ENCODE measurements at regions not wholly inside any gene's neighbourhood (a gene's known extent, or its start where the extent isn't known, plus 50 kb on each side); places are given as distances from the start of the nearest gene placed in this dataset.
"Not testable (repeated sequence)": the region's sequence is repeated elsewhere in the genome, so short reads cannot be mapped to it uniquely, and the experiment has no call there.

GRCh38 chr4:147286846-147287587 lies 193.9 kb upstream of the EDNRA start:
- Histone ChIP-seq H3K9me3 (no peaks in the 10 kb centered on the region), H3K4me3 (no peak overlapping the region), H3K4me1 (no peaks in the 10 kb centered on the region), H3K27me3 (no peaks in the 10 kb centered on the region), H3K27ac (no peak overlapping the region), H3K36me3 (no peaks in the 10 kb centered on the region)
- intact Hi-C loops (cut with DNase I) = no loop called here
- DNase-seq = no peak
- WGBS, 2 donors = 89 to 92% methylated on average over 6 of the region's 6 CpGs
- TF ChIP-seq, protein P1, sequence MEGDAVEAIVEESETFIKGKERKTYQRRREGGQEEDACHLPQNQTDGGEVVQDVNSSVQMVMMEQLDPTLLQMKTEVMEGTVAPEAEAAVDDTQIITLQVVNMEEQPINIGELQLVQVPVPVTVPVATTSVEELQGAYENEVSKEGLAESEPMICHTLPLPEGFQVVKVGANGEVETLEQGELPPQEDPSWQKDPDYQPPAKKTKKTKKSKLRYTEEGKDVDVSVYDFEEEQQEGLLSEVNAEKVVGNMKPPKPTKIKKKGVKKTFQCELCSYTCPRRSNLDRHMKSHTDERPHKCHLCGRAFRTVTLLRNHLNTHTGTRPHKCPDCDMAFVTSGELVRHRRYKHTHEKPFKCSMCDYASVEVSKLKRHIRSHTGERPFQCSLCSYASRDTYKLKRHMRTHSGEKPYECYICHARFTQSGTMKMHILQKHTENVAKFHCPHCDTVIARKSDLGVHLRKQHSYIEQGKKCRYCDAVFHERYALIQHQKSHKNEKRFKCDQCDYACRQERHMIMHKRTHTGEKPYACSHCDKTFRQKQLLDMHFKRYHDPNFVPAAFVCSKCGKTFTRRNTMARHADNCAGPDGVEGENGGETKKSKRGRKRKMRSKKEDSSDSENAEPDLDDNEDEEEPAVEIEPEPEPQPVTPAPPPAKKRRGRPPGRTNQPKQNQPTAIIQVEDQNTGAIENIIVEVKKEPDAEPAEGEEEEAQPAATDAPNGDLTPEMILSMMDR (IDR thresholded peaks at IDR 0.05) = no peak
- TF ChIP-seq POLR2AphosphoS5 (IDR thresholded peaks at IDR 0.05) (no peak), POLR2A (IDR thresholded peaks at IDR 0.05) (no peak), EP300 (IDR thresholded peaks at IDR 0.05) (no peak)

DNA sequence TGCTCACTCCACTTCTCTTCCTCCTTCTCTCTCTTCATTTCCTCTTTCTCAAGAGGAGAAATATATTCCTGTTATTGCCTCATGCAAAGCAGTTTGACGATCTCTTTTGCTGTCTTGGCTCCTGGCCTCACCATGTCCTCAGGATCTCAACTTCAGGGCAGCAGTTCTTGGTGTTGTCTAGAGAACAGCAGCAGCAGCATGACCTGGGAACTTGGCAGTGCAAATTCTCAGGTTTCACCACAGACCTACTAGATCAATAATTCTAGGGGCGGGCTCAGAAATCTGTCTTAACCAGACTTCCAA lies 193.4 kb upstream of the EDNRA start:
- Histone ChIP-seq H3K27ac (no peak overlapping the region), H3K4me1 (no peaks in the 10 kb centered on the region), H3K36me3 (no peaks in the 10 kb centered on the region), H3K27me3 (no peaks in the 10 kb centered on the region), H3K9me3 (no peaks in the 10 kb centered on the region), H3K4me3 (no peak overlapping the region)
- TF ChIP-seq EP300 (IDR thresholded peaks at IDR 0.05) (no peak), POLR2AphosphoS5 (IDR thresholded peaks at IDR 0.05) (no peak), POLR2A (IDR thresholded peaks at IDR 0.05) (no peak)
- TF ChIP-seq, protein P1 (IDR thresholded peaks at IDR 0.05) = no peak
- WGBS, 2 donors = 60 to 62% methylated on average over 2 of the region's 2 CpGs
- intact Hi-C loops (cut with DNase I) = no loop called here
- DNase-seq = no peak

- Histone ChIP-seq H3K36me3 (no peaks in the 10 kb centered on the region), H3K9me3 (no peaks in the 10 kb centered on the region), H3K27me3 (no peaks in the 10 kb centered on the region), H3K27ac (no peak overlapping the region), H3K4me3 (no peak overlapping the region), H3K4me1 (no peaks in the 10 kb centered on the region)
- DNase-seq = no peak
- WGBS, 2 donors = 96 to 97% methylated on average over 1 of the region's 1 CpG
- intact Hi-C loops (cut with DNase I) = no loop called here
- TF ChIP-seq POLR2AphosphoS5 (IDR thresholded peaks at IDR 0.05) = no peak
- TF ChIP-seq POLR2A (IDR thresholded peaks at IDR 0.05) = no peak
- TF ChIP-seq, protein P1 (IDR thresholded peaks at IDR 0.05) = no peak
Measured at GRCh38 chr4:147288512-147288911, 192.4 kb upstream of the EDNRA start.

DNA sequence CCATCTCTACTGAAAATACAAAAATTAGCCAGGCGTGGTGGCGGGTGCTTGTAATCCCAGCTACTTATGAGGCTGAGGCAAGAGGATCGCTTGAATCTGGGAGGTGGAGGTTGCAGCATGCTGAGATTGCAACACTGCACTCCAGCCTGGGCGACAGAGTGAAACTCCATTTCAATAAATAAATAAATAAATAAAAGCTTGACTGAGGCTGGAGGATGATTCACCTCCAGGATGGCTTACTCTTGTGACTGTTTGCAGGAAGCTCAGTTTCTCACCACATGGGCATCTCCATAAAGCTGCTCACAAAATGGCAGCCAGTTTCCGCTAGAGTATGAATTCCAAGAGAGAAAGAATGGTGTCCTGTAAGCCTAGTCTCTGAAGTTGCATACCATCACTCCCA lies 191.7 kb upstream of the EDNRA start:
- DNase-seq = no peak
- H3K27ac ChIP-seq = no peak overlapping the region
- intact Hi-C loops (cut with DNase I) = no loop called here
- H3K4me1 ChIP-seq = no peaks in the 10 kb centered on the region
- 94% methylated on average over 5 of the region's 5 CpGs for WGBS, 2 donors
- no peaks in the 10 kb centered on the region for H3K27me3 ChIP-seq
- no peak for TF ChIP-seq POLR2A (IDR thresholded peaks at IDR 0.05)
- no peak for TF ChIP-seq POLR2AphosphoS5 (IDR thresholded peaks at IDR 0.05)
- TF ChIP-seq, protein P1 (IDR thresholded peaks at IDR 0.05) = no peak
- no peak for TF ChIP-seq EP300 (IDR thresholded peaks at IDR 0.05)
- no peaks in the 10 kb centered on the region for H3K9me3 ChIP-seq
- no peak overlapping the region for H3K4me3 ChIP-seq
- no peaks in the 10 kb centered on the region for H3K36me3 ChIP-seq

DNA sequence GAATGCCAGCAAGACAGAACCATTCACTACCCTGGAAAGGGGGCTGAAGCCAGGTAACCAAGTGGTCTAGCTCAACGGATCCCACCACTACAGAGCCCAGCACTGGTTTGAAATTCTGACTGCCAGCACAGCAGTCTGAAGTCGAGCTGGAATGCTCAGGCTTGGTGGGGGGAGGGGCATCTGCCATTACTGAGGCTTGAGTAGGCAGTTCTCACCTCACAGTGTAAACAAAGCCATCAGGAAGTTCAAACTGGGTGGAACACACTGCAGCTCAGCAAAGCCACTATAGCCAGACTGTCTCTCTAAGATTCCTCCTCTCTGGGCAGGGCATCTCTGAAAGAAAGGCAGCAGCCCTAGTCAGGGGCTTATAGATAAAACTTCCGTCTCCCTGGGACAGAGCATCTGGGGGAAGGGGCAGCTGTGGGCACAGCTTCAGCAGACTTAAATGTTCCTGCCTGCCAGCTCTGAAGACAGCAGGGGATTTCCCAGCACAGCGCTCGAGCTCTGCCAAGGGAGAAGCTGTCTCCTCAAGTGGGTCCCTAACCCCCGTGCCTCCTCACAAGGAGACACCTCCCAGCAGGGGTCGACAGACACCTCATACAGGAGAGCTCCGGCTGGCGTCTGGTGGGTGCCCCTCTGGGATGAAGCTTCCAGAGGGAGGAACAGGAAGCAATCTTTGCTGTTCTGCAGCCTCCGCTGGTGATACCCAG lies 188.1 kb upstream of the EDNRA start:
- peak; percentile 59 for DNase-seq
- WGBS, 2 donors = 31 to 60% methylated on average over 10 of the region's 10 CpGs
- H3K27ac ChIP-seq; H3K9me3 ChIP-seq; H3K27me3 ChIP-seq; H3K36me3 ChIP-seq; H3K4me3 ChIP-seq; H3K4me1 ChIP-seq; intact Hi-C loops (cut with DNase I): not testable (repeated sequence)

DNA sequence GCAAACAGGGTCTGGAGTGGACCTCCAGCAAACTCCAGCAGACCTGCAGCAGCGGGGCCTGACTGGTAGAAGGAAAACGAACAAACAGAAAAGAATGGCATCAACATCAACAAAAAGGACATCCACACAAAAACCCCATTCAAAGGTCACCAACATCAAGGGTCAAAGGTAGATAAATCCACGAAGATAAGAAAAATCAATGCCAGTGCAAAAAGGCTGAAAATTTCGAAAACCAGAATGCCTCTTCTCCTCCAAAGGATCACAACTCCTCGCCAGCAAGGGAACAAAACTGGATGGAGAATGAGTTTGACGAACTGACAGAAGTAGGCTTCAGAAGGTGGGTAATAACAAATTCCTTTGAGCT lies 187.6 kb upstream of the EDNRA start:
- H3K4me1 ChIP-seq; H3K27me3 ChIP-seq; H3K9me3 ChIP-seq; intact Hi-C loops (cut with DNase I); H3K27ac ChIP-seq; H3K36me3 ChIP-seq; H3K4me3 ChIP-seq; DNase-seq: not testable (repeated sequence)
- WGBS, 2 donors = 53 to 86% methylated on average over 6 of the region's 6 CpGs
